ENCODE measurements at regions not wholly inside any gene's neighbourhood (a gene's known extent, or its start where the extent isn't known, plus 50 kb on each side); places are given as distances from the start of the nearest gene placed in this dataset.
A peak's percentile ranks its signal among the peaks of the same experiment; 100 is the strongest.
"Not testable (repeated sequence)": the region's sequence is repeated elsewhere in the genome, so short reads cannot be mapped to it uniquely, and the experiment has no call there.

- peak; percentile 23 to 59 for DNase-seq
Measured at GRCh38 chr3:164458986-164459385, 619.3 kb downstream of the SI start.

- DNase-seq: no peak
Measured at GRCh38 chr3:164453714-164454113, 624.6 kb downstream of the SI start.

GRCh38 chr3:164452707-164453106 lies 625.6 kb downstream of the SI start:
- no peak for DNase-seq

- peak; percentile 17 to 57 for DNase-seq
Measured at GRCh38 chr3:164451072-164451910, 627.0 kb downstream of the SI start.

GRCh38 chr3:164450276-164450905 lies 627.9 kb downstream of the SI start:
- peak in 1 of 2 experiments; percentile 35 for DNase-seq

- no peak for DNase-seq
Measured at GRCh38 chr3:164419220-164419619, 659.1 kb downstream of the SI start.

GRCh38 chr3:164418414-164418813 lies 659.9 kb downstream of the SI start:
- no peak for DNase-seq

- no peak for DNase-seq
Measured at GRCh38 chr3:164417955-164418354, 660.3 kb downstream of the SI start.

GRCh38 chr3:164416491-164417222 lies 661.6 kb downstream of the SI start:
- DNase-seq: no peak

GRCh38 chr3:164408326-164408725 lies 670.0 kb downstream of the SI start:
- DNase-seq: no peak

GRCh38 chr3:164407111-164407510 lies 671.2 kb downstream of the SI start:
- DNase-seq: no peak

GRCh38 chr3:164406281-164406680 lies 672.0 kb downstream of the SI start:
- DNase-seq: no peak

GRCh38 chr3:164401923-164402322 lies 676.4 kb downstream of the SI start:
- no peak for DNase-seq

GRCh38 chr3:164401440-164401839 lies 676.9 kb downstream of the SI start:
- DNase-seq: not testable (repeated sequence)

- no peak for DNase-seq
Measured at GRCh38 chr3:164397462-164397861, 680.8 kb downstream of the SI start.

- no peak for DNase-seq
Measured at GRCh38 chr3:164393171-164393570, 685.1 kb downstream of the SI start.

- no peak for DNase-seq
Measured at GRCh38 chr3:164390046-164390445, 688.2 kb downstream of the SI start.

- DNase-seq: no peak
Measured at GRCh38 chr3:164387236-164387635, 691.1 kb downstream of the SI start.

- DNase-seq: no peak
Measured at GRCh38 chr3:164380156-164380555, 698.1 kb downstream of the SI start.

GRCh38 chr3:164377466-164377865 lies 700.8 kb downstream of the SI start:
- DNase-seq: no peak

- peak in 1 of 2 experiments; percentile 12 for DNase-seq
Measured at GRCh38 chr3:164375995-164376394, 702.3 kb downstream of the SI start.

- no peak for DNase-seq
Measured at GRCh38 chr3:164375538-164375937, 702.8 kb downstream of the SI start.

- no peak for DNase-seq
Measured at GRCh38 chr3:164371681-164372080, 706.6 kb downstream of the SI start.

- DNase-seq: no peak
Measured at GRCh38 chr3:164370970-164371369, 707.3 kb downstream of the SI start.

Measured in SW 1271 (cell line).